ENCODE measurements at regions not wholly inside any gene's neighbourhood (a gene's known extent, or its start where the extent isn't known, plus 50 kb on each side); places are given as distances from the start of the nearest gene placed in this dataset.

DNA sequence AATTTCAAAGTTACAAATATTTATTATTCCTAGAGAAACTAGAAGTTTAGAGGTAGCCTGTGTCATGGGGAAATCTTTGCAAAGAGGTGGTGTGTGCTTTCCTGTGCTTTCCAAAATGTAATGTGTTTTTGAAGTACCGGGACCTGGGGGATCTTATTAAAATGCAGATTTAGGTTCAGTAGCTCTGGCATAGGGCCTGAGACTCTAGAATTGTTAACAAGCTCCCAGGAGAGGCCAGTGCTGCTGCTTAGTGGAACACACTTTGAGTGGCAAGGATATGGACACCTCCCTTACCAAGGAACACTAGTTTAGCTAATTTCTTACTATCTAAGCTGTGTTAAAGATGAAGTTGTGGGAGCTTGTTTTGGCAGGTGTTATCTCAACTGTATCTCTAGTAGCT, 428.9 kb downstream of the VGLL3 start:
- TF ChIP-seq, protein P1, sequence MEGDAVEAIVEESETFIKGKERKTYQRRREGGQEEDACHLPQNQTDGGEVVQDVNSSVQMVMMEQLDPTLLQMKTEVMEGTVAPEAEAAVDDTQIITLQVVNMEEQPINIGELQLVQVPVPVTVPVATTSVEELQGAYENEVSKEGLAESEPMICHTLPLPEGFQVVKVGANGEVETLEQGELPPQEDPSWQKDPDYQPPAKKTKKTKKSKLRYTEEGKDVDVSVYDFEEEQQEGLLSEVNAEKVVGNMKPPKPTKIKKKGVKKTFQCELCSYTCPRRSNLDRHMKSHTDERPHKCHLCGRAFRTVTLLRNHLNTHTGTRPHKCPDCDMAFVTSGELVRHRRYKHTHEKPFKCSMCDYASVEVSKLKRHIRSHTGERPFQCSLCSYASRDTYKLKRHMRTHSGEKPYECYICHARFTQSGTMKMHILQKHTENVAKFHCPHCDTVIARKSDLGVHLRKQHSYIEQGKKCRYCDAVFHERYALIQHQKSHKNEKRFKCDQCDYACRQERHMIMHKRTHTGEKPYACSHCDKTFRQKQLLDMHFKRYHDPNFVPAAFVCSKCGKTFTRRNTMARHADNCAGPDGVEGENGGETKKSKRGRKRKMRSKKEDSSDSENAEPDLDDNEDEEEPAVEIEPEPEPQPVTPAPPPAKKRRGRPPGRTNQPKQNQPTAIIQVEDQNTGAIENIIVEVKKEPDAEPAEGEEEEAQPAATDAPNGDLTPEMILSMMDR (IDR thresholded peaks at IDR 0.05): no peak
- TF ChIP-seq EP300 (IDR thresholded peaks at IDR 0.05; ENCODE audit: low read depth): no peak

All from transverse colon (tissue), 3 donors.